Uterus (tissue), 3 donors: ENCODE measurements at regions not wholly inside any gene's neighbourhood (a gene's known extent, or its start where the extent isn't known, plus 50 kb on each side); places are given as distances from the start of the nearest gene placed in this dataset.

ENCODE experiments used
- DNase-seq, 2 donors: peaks; one replicate each; pipeline ENCODE4 v3.0.0-alpha.2; 2019 to 2020
- H3K27ac ChIP-seq, 2 donors: fragments of 200-600 bp; sonication (generic); 1 replicate in 1 of 2; 2 replicates in 1 of 2; pipeline ENCODE4 v1.5.1; 2016 to 2018
- H3K27me3 ChIP-seq, 2 donors: fragments of 200-600 bp; sonication (generic); one replicate each; pipeline ENCODE4 v1.5.1; 2018 to 2019; ENCODE audit warnings: control low read depth in 1 of 2
- H3K36me3 ChIP-seq, 2 donors: fragments of 200-600 bp; sonication (generic); one replicate each; pipeline ENCODE4 v1.5.1; 2019; ENCODE audit warnings: control low read depth in 1 of 2
- H3K4me1 ChIP-seq, 2 donors: fragments of 200-600 bp; sonication (generic); one replicate each; pipeline ENCODE4 v1.5.1; 2018 to 2019; ENCODE audit warnings: control low read depth in 1 of 2
- H3K4me3 ChIP-seq, 2 donors: fragments of 200-600 bp; sonication (generic); 1 replicate in 1 of 2; 2 replicates in 1 of 2; pipeline ENCODE4 v1.5.1; 2018 to 2019; ENCODE audit warnings: mild to moderate bottlenecking in 1 of 2
- H3K9me3 ChIP-seq, 2 donors: fragments of 200-600 bp; sonication (generic); one replicate each; pipeline ENCODE4 v1.5.1; 2019; ENCODE audit warnings: control low read depth in 1 of 2
- POLR2A ChIP-seq, 2 donors: fragments of 450-650 bp; IDR thresholded peaks; one replicate each; pipeline ENCODE4 v1.6.1; 2016; ENCODE audit warnings: antibody characterized with exemption in 2 of 2, mild to moderate bottlenecking in 1 of 2, moderate library complexity in 1 of 2
- intact Hi-C: fragments of 100-400 bp; cut with DNase I; formaldehyde crosslinking; loops from one replicate; pipeline ENCODE4 v1.15.1; 2023; ENCODE audit warnings: low total_unique reads
- TF ChIP-seq, protein P1 (sequence below), 4 experiments: fragments of 200-600 bp in 2 of 4; fragments of 450-650 bp in 2 of 4; sonication (generic) in 2 of 4; IDR thresholded peaks; one replicate each; pipeline ENCODE4 v1.5.1; 2016 to 2019; ENCODE audit warnings: antibody characterized with exemption in 4 of 4, mild to moderate bottlenecking in 2 of 4, moderate library complexity in 1 of 4
- donor health status: DM: yes; HTN: yes; CAD: no.

DNA sequence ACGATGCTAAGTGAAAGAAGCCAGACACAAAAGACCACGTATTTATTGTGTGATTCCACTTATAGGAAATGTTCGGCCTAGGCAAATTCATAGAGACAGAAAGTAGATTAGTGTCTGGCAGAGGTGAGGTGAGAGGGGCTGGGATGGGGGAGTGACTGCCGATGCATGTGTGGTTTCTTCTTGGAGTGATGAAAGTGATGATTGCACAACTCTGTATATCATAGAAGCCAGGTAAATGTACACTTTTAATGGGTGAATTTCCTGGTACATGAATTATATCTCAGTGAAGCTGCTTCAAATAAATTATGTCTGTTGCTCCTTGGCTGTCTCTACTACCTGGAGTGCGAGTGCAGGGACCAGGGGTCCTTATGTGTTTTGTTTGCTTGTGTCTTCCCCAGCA lies 76.2 kb upstream of the PTCH1 start:
- TF ChIP-seq, protein P1, sequence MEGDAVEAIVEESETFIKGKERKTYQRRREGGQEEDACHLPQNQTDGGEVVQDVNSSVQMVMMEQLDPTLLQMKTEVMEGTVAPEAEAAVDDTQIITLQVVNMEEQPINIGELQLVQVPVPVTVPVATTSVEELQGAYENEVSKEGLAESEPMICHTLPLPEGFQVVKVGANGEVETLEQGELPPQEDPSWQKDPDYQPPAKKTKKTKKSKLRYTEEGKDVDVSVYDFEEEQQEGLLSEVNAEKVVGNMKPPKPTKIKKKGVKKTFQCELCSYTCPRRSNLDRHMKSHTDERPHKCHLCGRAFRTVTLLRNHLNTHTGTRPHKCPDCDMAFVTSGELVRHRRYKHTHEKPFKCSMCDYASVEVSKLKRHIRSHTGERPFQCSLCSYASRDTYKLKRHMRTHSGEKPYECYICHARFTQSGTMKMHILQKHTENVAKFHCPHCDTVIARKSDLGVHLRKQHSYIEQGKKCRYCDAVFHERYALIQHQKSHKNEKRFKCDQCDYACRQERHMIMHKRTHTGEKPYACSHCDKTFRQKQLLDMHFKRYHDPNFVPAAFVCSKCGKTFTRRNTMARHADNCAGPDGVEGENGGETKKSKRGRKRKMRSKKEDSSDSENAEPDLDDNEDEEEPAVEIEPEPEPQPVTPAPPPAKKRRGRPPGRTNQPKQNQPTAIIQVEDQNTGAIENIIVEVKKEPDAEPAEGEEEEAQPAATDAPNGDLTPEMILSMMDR (IDR thresholded peaks at IDR 0.05): no peak
- TF ChIP-seq POLR2A (IDR thresholded peaks at IDR 0.05): no peak
- Histone ChIP-seq H3K36me3 (no peaks in the 10 kb centered on the region), H3K4me1 (no peaks in the 10 kb centered on the region), H3K4me3 (no peak overlapping the region), H3K9me3 (no peaks in the 10 kb centered on the region), H3K27me3 (no peaks in the 10 kb centered on the region), H3K27ac (no peak overlapping the region)
- DNase-seq: no peak
- intact Hi-C loops: no loop called here

DNA sequence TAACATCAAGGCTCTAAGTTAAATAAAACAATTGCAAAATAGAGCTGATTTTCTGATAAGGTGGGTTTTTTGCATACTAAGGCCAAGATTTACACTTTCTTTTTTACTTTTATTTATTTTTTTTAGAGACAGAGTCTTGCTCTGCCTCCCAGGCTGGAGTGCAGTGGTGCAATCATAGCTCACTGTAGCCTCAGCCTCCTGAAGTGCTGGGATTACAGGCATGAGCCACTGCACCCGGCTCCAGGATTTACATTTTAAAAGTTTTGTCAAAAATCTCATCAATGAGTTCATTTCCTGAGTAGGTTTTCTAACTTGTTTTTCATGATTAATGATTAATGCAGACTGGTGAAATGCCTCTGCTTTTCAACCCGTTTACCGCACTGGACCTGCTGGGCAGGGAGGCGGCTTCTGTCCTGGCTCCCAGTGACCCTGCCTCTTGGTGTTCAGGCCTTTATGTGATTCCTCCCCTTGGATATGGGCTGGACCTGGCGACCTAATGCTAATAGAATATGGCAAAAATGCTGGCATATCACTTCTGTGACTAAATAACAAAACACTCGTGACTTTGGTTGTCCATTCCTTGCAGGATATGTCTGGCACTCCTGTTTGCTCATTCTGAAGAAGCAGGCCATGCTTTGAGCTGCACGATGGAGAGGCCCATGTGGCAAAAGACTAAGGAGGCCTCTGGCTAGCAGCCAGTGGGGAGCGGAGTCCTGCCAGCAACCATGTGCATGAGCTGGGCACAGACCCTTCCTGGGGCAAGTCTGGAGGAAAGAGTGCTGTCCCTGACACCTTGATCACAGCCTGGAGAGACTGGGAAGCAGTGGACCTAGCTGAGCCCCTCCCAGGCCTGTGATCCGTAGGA lies 72.2 kb upstream of the PTCH1 start:
- H3K36me3 ChIP-seq: no peaks in the 10 kb centered on the region
- no peak overlapping the region for H3K4me3 ChIP-seq
- TF ChIP-seq, protein P1 (IDR thresholded peaks at IDR 0.05): no peak
- TF ChIP-seq POLR2A (IDR thresholded peaks at IDR 0.05): no peak
- no peaks in the 10 kb centered on the region for H3K9me3 ChIP-seq
- no peak for DNase-seq
- H3K27me3 ChIP-seq: no peaks in the 10 kb centered on the region
- intact Hi-C loops: no loop called here
- H3K27ac ChIP-seq: no peak overlapping the region
- no peaks in the 10 kb centered on the region for H3K4me1 ChIP-seq

DNA sequence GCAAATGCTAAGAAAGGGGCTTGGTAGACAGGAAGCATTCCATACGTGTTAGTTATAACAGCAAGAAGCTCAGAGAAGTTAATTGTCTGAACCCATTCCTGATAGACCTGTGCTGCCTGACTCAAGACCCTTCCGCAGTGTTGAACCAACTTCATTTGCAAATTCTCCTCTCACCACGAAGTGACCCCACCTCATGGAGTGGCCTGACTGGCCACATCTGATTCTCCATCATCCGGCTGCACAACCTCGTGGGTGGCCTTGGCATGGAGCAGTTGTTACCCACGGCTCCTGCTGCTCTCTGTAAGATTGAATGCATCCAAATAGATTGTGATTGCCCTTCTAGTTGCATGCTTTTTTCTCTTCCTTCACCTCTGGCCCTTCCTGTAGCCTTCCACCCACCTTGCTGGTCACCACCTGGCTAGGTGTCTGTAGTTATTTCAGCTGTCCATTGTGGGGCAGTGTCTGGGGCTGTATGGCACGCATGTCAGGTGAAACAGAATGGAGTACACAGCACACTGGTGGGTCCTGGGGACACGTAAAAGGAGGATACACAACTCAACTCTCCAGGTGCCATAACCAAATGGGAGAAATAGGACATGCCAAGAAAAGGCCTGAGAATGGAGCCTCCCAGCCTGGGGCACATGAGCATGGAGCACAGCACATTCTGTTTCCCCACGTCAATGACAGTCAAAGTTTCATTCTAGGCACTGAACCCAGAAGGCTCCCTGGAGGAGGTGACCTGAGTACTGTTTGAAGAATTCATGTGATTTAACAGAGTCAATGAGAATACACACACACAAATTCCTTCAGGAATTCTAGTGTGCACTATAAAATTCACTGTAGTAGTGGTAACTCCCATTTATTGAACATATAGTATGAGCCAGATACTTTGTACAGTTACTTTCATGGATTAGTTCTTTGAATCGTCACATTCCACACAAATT lies 70.5 kb upstream of the PTCH1 start:
- TF ChIP-seq POLR2A (IDR thresholded peaks at IDR 0.05): no peak
- TF ChIP-seq, protein P1 (IDR thresholded peaks at IDR 0.05): no peak
- Histone ChIP-seq H3K9me3 (no peaks in the 10 kb centered on the region), H3K27me3 (no peaks in the 10 kb centered on the region), H3K4me1 (no peaks in the 10 kb centered on the region), H3K4me3 (no peak overlapping the region), H3K27ac (no peak overlapping the region), H3K36me3 (no peaks in the 10 kb centered on the region)
- DNase-seq: no peak
- intact Hi-C loops: no loop called here

DNA sequence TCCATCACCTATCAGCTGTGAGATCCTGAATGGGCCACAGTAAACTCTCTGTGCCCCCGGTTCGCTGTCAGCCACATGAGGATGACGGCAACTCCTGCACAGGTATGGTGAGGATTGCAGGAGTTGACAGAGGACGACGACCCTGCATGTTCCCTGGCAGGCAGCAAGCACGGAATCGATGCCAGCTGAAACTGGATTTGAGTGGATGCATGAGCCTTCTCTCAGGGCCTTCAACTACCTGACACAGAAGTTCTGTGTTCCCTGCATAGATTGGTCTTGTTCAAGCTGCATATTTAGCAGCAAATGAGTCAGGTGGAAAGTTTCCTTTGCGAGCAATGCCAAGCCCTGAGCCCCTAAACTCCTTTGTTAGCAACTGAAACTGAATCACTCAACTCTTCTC lies 69.6 kb upstream of the PTCH1 start:
- TF ChIP-seq, protein P1 (IDR thresholded peaks at IDR 0.05): no peak
- no peak for TF ChIP-seq POLR2A (IDR thresholded peaks at IDR 0.05)
- Histone ChIP-seq H3K9me3 (no peaks in the 10 kb centered on the region), H3K36me3 (no peaks in the 10 kb centered on the region), H3K27me3 (no peaks in the 10 kb centered on the region), H3K4me1 (no peaks in the 10 kb centered on the region), H3K27ac (no peak overlapping the region), H3K4me3 (no peak overlapping the region)
- no peak for DNase-seq
- intact Hi-C loops: no loop called here

DNA sequence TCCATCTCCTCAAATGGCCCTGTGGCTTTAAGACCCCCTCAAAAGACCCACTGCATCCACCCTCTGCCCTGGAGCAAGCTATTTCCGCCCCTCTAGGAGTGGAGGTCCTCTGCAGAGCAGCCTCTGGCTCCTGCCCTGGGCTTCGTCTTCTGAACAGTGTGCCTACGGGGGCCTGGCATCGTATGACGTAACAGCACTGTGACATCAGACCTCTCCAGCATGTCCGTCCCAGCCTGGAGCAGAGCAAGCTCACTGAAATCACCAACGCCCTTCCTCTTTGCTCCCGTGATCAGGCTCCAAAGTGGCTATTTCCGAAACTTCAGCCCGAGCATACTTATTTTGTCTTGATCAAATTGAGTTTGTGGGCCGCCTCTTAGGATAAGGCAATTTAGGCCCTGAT lies 69.1 kb upstream of the PTCH1 start:
- H3K9me3 ChIP-seq: no peaks in the 10 kb centered on the region
- intact Hi-C loops: no loop called here
- H3K36me3 ChIP-seq: no peaks in the 10 kb centered on the region
- H3K4me3 ChIP-seq: no peak overlapping the region
- TF ChIP-seq, protein P1 (IDR thresholded peaks at IDR 0.05): no peak
- TF ChIP-seq POLR2A (IDR thresholded peaks at IDR 0.05): no peak
- H3K27me3 ChIP-seq: no peaks in the 10 kb centered on the region
- no peak overlapping the region for H3K27ac ChIP-seq
- no peak for DNase-seq
- H3K4me1 ChIP-seq: no peaks in the 10 kb centered on the region
